ENCODE measurements at regions not wholly inside any gene's neighbourhood (a gene's known extent, or its start where the extent isn't known, plus 50 kb on each side); places are given as distances from the start of the nearest gene placed in this dataset.

DNA sequence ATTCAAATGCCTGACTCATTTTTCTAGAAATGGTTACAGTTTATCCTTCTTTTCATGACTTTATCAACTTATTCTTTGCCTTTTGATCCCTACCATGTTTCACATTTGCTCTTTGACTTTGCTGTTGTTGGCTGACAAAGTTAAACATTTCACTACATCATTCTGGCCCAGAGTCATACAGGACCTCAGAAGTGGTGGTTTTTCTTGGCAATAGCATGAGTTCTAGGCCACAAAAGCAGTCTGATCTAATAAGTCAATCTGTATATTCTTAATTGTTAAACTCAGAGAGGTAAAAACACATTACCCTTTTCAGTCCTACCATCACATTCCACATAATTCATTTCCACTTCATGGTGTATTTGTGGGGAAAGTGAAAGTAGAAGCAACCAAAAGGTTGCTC lies 763.2 kb upstream of the TENM4 start:
- Histone ChIP-seq H2AK5ac (ENCODE audit: low read depth, low read length) (no peak overlapping the region), H3K27me3 (ENCODE audit: control insufficient read depth, insufficient read depth, low read length) (no peaks in the 10 kb centered on the region), H3K79me1 (ENCODE audit: low read depth in 1 of 2, low read length in 2 of 2) (no peaks in the 10 kb centered on the region), H3K27ac (ENCODE audit: insufficient read depth, low read length) (no peak overlapping the region), H3K4me3 (ENCODE audit: insufficient read depth, low read depth, low read length) (no peak overlapping the region), H3K36me3 (ENCODE audit: control insufficient read depth, insufficient read depth, low read length) (no peaks in the 10 kb centered on the region), H4K91ac (ENCODE audit: insufficient read depth, low read depth, low read length) (no peak overlapping the region), H4K20me1 (ENCODE audit: insufficient read depth, low read length) (no peaks in the 10 kb centered on the region), H2BK5ac (ENCODE audit: low read depth, low read length, poor library complexity, severe bottlenecking) (no peak overlapping the region), H3K9me3 (ENCODE audit: control insufficient read depth, insufficient read depth, low read length) (no peaks in the 10 kb centered on the region), H2BK120ac (ENCODE audit: low read depth, low read length) (no peak overlapping the region), H4K5ac (ENCODE audit: low read depth, low read length) (no peak overlapping the region), H3K23ac (ENCODE audit: low read depth, low read length) (no peak overlapping the region), H2BK20ac (ENCODE audit: low read depth, low read length) (no peak overlapping the region), H4K8ac (ENCODE audit: low read depth in 2 of 2, low read length in 2 of 2) (no peak overlapping the region), H3K4me2 (ENCODE audit: low read depth, low read length) (no peak overlapping the region), H2AK9ac (replicated peaks; ENCODE audit: low read depth, low read length, poor library complexity) (no peak overlapping the region), H2BK15ac (ENCODE audit: low read depth, low read length) (no peak overlapping the region), H3K4ac (ENCODE audit: low read depth, low read length) (no peak overlapping the region), H3K4me1 (ENCODE audit: control insufficient read depth, insufficient read depth, low read length) (no peaks in the 10 kb centered on the region), H3K9me1 (ENCODE audit: insufficient read depth, low read length) (no peaks in the 10 kb centered on the region), H3K56ac (ENCODE audit: extremely low read depth, insufficient read depth, low read length) (no peak overlapping the region), H2AFZ (replicated peaks; ENCODE audit: low read length, poor library complexity) (no peak overlapping the region), H3K18ac (ENCODE audit: low read depth, low read length) (no peak overlapping the region), H3K14ac (replicated peaks; ENCODE audit: low read depth, low read length) (no peak overlapping the region), H3K9ac (ENCODE audit: low read depth, low read length) (no peak overlapping the region)
- intact Hi-C loops (cut with micrococcal nuclease) (no loop called here), in situ Hi-C loops (cut with MboI; ENCODE audit: low sequenced_read_pairs) (no loop called here), dilution Hi-C loops (cut with HindIII; ENCODE audit: low sequenced_read_pairs, unreplicated experiment) (no loop called here)
- ATAC-seq (ENCODE audit: low read depth) (no peak), DNase-seq (no peak)
- TF ChIP-seq MAFK (IDR thresholded peaks at IDR 0.05; ENCODE audit: low read depth, low read length) (no peak), RFX5 (IDR thresholded peaks at IDR 0.05; ENCODE audit: low read depth, low read length) (no peak)
- POLR2A ChIA-PET (ENCODE audit: unreplicated experiment) = no interaction called here
- no TSS peak for BruUV-seq (replicated peaks)
- CTCF ChIA-PET = no interaction called here
